Sciatic nerve (tissue), 2 donors: ENCODE measurements at regions not wholly inside any gene's neighbourhood (a gene's known extent, or its start where the extent isn't known, plus 50 kb on each side); places are given as distances from the start of the nearest gene placed in this dataset.

Source experiments
- ATAC-seq: fragments of 200-7000 bp; cut with Tn5 transposase; one replicate; pipeline ENCODE4 v1.9.1; 2020; ENCODE audit warnings: mild to moderate bottlenecking, moderate library complexity
- DNase-seq: peaks from one replicate; pipeline ENCODE4 v3.0.0-alpha.2; 2020; ENCODE audit warnings: low spot score
- intact Hi-C: fragments of 100-400 bp; cut with DNase I; formaldehyde crosslinking; loops from one replicate; pipeline ENCODE4 v1.14.2; 2022
- donor health status: DM: no; HTN: no; CAD: no.
- donor health status: DM: no; HTN: no; CAD: no.

- intact Hi-C loops, result no loop called here
- ATAC-seq, result no peak
- no peak for DNase-seq
These were observed 179.1 kb upstream of the RGMA start for GRCh38 chr15:93268066-93268465.

DNA sequence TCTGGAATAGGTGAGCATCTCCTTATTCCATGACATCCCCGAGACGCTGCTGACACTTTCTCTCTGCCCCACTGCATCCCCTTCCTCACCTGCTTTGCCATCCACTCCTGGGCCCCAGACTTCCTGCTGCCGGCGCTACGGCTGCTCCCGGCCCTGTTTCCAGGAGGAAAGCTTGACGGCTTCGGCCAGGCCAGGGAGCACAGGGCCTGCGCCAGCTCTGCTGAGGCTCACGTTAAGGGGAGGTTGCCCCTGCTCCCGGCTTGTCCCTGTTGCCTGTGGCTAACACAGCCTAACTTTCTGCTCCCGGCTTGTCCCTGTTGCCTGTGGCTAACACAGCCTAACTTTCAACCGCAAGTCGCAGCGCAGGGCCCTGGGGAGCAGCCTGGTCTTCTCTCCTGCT lies 177.3 kb upstream of the RGMA start:
- intact Hi-C loops, result no loop called here
- DNase-seq (no peak), ATAC-seq (no peak)

DNA sequence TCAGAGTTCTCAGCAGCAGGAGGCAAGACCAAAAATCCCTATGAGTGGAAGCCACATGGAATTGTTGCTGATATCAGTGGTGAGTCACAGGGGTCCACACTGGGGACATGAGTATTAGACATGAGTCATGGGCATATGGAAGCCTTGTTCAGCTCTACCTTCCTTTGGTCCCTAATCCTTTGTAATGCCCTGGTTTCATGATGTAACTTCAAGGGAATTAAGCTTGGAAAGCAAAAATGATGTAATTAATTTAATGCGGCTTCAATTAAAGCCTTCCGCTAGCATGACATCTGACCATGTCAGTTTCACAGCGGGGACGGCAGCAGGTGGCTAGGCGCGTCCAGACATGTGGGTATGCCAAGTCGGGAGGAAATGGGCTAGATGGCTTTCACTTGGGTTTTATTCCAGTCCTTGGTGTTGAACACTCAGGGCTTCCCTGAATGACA lies 176.1 kb upstream of the RGMA start:
- intact Hi-C loops, result no loop called here
- ATAC-seq (no peak), DNase-seq (no peak)

DNA sequence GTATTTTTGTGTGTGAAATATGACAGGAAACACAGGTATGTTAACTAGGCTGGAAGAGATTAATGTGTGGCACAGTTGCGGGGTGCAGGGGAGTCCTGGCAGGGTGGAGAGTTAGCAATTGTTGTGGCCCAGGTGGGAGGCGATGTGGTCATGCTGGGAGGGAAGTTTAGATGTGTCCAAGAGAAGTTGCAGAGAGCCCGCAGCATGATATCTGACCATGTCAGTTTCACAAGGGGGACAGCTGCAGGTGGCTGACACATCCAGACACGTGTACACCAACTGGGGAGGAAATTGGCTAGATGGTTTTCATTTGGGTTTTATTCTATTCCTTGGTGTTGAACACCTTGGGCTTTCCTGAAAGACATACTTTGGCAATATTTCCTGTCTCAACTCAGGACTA lies 172.8 kb upstream of the RGMA start:
- ATAC-seq (no peak), DNase-seq (no peak)
- intact Hi-C loops, result no loop called here

DNA sequence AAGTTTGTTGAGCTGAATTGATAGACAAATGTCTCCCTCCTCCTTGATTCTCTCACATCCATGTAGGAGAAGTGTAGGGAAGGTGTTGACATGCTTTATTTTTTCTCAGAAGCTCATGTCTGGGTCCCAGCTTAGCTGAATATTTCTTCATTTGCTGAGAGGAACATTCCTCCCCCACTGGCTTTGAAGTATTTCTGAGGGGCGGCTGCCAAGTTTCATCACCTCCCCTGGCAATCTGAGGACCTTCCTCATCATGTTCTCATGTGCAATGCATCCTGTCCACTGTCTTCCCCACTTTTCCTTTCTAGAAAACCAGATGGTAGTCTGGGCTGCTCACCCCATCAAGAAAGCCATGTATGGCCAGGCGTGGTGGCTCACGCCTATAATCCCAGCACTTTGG lies 168.9 kb upstream of the RGMA start:
- no peak for DNase-seq
- ATAC-seq, result no peak
- intact Hi-C loops, result loop anchor here (10.0 kb wide), 1 partner anchor 1913 kb away; no protein-coding TSS in a partner anchor

- intact Hi-C loops, result loop anchor here (10.0 kb wide), 1 partner anchor 1909 kb away; no protein-coding TSS in a partner anchor
- ATAC-seq (no peak), DNase-seq (no peak)
These were observed 164.7 kb upstream of the RGMA start for GRCh38 chr15:93253681-93254080.

DNA sequence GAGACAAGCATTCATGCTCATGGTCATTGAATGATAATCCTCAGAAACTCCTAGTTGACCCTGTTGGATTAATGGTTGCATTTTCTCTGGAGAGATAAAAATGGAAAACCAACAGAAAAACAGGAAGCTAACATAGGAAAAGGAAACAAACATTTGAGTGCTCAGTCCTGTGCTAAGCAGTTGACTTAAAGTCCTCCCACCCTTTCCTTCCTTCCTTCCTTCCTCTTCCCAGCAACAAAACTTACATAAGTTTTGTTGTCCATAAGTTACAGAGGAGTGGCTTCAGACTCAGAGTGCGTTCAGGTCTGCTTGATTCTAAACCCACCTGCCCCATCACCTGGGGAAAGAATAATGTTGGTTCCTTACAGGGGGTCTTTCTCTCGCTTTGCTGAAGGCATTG lies 163.8 kb upstream of the RGMA start:
- no peak for ATAC-seq
- intact Hi-C loops, result loop anchor here (10.0 kb wide), 1 partner anchor 1908 kb away; no protein-coding TSS in a partner anchor
- no peak for DNase-seq

GRCh38 chr15:93250950-93251349 lies 161.9 kb upstream of the RGMA start:
- intact Hi-C loops, result loop anchor here (10.0 kb wide), 1 partner anchor 1906 kb away; no protein-coding TSS in a partner anchor
- DNase-seq (no peak), ATAC-seq (no peak)

- intact Hi-C loops, result loop anchor here (10.0 kb wide), 1 partner anchor 1905 kb away; no protein-coding TSS in a partner anchor
- no peak for ATAC-seq
- no peak for DNase-seq
These were observed 161.2 kb upstream of the RGMA start for GRCh38 chr15:93250209-93250608.

- intact Hi-C loops, result loop anchor here (10.0 kb wide), 1 partner anchor 1905 kb away; no protein-coding TSS in a partner anchor
- no peak for ATAC-seq
These were observed 160.6 kb upstream of the RGMA start for GRCh38 chr15:93249623-93250022.

DNA sequence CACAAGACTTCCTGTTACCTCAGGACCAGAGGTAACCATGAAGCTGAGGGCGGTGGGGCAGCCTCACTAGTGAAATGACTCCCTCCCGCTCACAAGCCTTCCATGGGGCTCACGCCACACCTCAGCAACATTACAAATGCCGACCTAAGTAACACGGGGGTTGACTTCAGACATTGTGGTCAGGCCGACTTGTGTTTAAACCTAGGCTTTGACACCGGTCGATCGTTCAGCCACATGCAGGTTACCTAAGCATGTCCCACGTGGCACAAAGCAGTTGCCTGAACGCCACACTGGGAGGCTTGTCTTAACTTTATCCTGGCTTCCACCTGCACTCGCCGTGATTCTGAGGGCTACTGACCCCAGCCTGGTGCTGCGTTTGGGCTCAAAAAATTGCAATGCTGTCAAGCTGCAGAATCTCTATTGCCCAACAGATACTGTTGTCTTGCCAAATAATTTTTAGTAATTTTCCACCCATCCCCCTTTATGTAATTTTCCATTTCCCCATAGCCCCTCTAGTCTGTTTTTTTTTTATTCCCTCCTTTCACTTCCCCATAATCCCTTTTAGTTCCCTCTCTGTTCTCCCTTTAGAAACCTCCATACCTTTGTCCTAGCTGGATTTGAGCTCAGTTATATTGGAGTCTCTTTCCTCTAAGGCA lies 158.6 kb upstream of the RGMA start:
- intact Hi-C loops, result no loop called here
- DNase-seq, result no peak
- no peak for ATAC-seq

More at GRCh38 chr15:93249623-93250022, 160.6 kb upstream of the RGMA start:
- DNase-seq, result no peak

- ATAC-seq (no peak), DNase-seq (no peak)
- intact Hi-C loops, result no loop called here
These were observed 157.5 kb upstream of the RGMA start for GRCh38 chr15:93246266-93247242.

DNA sequence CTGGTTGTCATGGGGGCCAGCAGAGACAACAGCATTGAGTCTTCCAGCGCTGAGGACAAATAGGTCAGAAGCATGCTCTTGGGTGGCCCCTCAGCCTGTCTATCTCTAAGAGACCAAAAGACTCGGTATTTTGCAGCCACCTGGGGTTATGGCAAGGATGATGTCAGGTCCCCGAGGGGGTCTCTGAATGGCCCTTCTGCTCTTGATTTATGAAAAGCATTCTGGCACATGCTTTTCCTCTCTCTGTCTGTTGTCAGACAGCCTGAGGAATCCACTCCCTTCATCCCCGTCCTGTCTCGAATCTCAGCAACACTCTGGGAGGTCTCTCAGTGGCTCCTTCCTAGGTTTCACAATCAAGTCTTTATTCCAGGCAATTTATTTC lies 156.6 kb upstream of the RGMA start:
- intact Hi-C loops, result no loop called here
- ATAC-seq (peak; percentile 78), DNase-seq (no peak)

GRCh38 chr15:93244696-93245660 lies 156.0 kb upstream of the RGMA start:
- no peak for DNase-seq
- intact Hi-C loops, result no loop called here
- peak; percentile 42 for ATAC-seq

GRCh38 chr15:93243573-93243972 lies 154.6 kb upstream of the RGMA start:
- intact Hi-C loops, result no loop called here
- DNase-seq (no peak), ATAC-seq (no peak)

- ATAC-seq (no peak), DNase-seq (no peak)
- intact Hi-C loops, result no loop called here
These were observed 152.9 kb upstream of the RGMA start for GRCh38 chr15:93241696-93242585.

GRCh38 chr15:93239993-93240392 lies 151.0 kb upstream of the RGMA start:
- ATAC-seq, result no peak
- DNase-seq, result no peak
- intact Hi-C loops, result no loop called here

GRCh38 chr15:93239591-93239990 lies 150.6 kb upstream of the RGMA start:
- no peak for DNase-seq
- no peak for ATAC-seq
- intact Hi-C loops, result no loop called here
